MCF 10A (cell line): ENCODE measurements at regions not wholly inside any gene's neighbourhood (a gene's known extent, or its start where the extent isn't known, plus 50 kb on each side); places are given as distances from the start of the nearest gene placed in this dataset.
A peak's percentile ranks its signal among the peaks of the same experiment; 100 is the strongest.

Experiments used
- BruUV-seq: library from RNA; stranded (reverse); fragments of 400-500 nt; replicated peaks from 2 replicates; lab custom pipeline; 2021; lab: Mats Ljungman, UMichigan
- CTCF ChIA-PET: fragments of 300-600 bp; sonication (Branson Sonifier 250); formaldehyde crosslinking; extraction: SDS; loops from one replicate; lab custom pipeline; 2021; ENCODE audit warnings: antibody characterized with exemption, inconsistent platforms; lab: Yijun Ruan, JAX
- POLR2A ChIA-PET: fragments of 300-600, 350-650 bp; sonication (Branson Sonifier 250); formaldehyde crosslinking; extraction: SDS; loops from one replicate; lab custom pipeline; 2020; ENCODE audit warnings: antibody characterized with exemption, inconsistent platforms; lab: Yijun Ruan, JAX
- DNase-seq: peaks from one replicate; pipeline ENCODE4 v3.0.0-alpha.2; 2018; ENCODE audit not compliant: unreplicated experiment
- H3K27ac Mint-ChIP-seq: one replicate; pipeline ENCODE4 v1.8.0; 2022; ENCODE audit warnings: mild to moderate bottlenecking, low read depth, mixed read lengths; ENCODE audit not compliant: unreplicated experiment
- H3K27me3 Mint-ChIP-seq: one replicate; pipeline ENCODE4 v1.8.0; 2022; ENCODE audit warnings: mixed read lengths; ENCODE audit not compliant: insufficient read depth, unreplicated experiment
- H3K36me3 Mint-ChIP-seq: one replicate; pipeline ENCODE4 v1.8.0; 2022; ENCODE audit warnings: mild to moderate bottlenecking, moderate library complexity, mixed read lengths; ENCODE audit not compliant: insufficient read depth, unreplicated experiment
- H3K4me1 Mint-ChIP-seq: one replicate; pipeline ENCODE4 v1.8.0; 2022; ENCODE audit warnings: mixed read lengths; ENCODE audit not compliant: insufficient read depth, unreplicated experiment
- H3K4me3 Mint-ChIP-seq: one replicate; pipeline ENCODE4 v1.8.0; 2022; ENCODE audit warnings: mild to moderate bottlenecking, moderate library complexity, mixed read lengths; ENCODE audit not compliant: unreplicated experiment
- H3K9me3 Mint-ChIP-seq: one replicate; pipeline ENCODE4 v1.8.0; 2022; ENCODE audit warnings: mixed read lengths; ENCODE audit not compliant: unreplicated experiment
- intact Hi-C: fragments of 100-400 bp; cut with micrococcal nuclease; formaldehyde crosslinking; loops from 2 replicates; pipeline ENCODE4 v1.14.1; 2022
- TF ChIP-seq, protein P1 (sequence below): fragments of 200-600 bp; IDR thresholded peaks from one replicate; pipeline ENCODE4 v1.8.0; 2022; ENCODE audit warnings: antibody characterized with exemption, mild to moderate bottlenecking; ENCODE audit not compliant: unreplicated experiment

- no peak for DNase-seq
- POLR2A ChIA-PET, result no interaction called here
- peaks cover 8% of the 10 kb centered on the region for H3K27me3 Mint-ChIP-seq
- H3K27ac Mint-ChIP-seq, result no peak overlapping the region
- H3K9me3 Mint-ChIP-seq, result no peaks in the 10 kb centered on the region
- no peaks in the 10 kb centered on the region for H3K4me1 Mint-ChIP-seq
- BruUV-seq, result no TSS peak
- no peak overlapping the region for H3K4me3 Mint-ChIP-seq
- CTCF ChIA-PET, result interaction anchor here (0.7 to 1.8 kb wide), 4 partner anchors 10 to 1276 kb away, joined by 3 to 5 read pairs (median 4); no protein-coding TSS in a partner anchor
- intact Hi-C loops, result no loop called here
- TF ChIP-seq, protein P1, sequence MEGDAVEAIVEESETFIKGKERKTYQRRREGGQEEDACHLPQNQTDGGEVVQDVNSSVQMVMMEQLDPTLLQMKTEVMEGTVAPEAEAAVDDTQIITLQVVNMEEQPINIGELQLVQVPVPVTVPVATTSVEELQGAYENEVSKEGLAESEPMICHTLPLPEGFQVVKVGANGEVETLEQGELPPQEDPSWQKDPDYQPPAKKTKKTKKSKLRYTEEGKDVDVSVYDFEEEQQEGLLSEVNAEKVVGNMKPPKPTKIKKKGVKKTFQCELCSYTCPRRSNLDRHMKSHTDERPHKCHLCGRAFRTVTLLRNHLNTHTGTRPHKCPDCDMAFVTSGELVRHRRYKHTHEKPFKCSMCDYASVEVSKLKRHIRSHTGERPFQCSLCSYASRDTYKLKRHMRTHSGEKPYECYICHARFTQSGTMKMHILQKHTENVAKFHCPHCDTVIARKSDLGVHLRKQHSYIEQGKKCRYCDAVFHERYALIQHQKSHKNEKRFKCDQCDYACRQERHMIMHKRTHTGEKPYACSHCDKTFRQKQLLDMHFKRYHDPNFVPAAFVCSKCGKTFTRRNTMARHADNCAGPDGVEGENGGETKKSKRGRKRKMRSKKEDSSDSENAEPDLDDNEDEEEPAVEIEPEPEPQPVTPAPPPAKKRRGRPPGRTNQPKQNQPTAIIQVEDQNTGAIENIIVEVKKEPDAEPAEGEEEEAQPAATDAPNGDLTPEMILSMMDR, result no peak
- no peaks in the 10 kb centered on the region for H3K36me3 Mint-ChIP-seq
Measured at GRCh38 chr2:118176601-118177000, 88.3 kb downstream of the INSIG2 start.

DNA sequence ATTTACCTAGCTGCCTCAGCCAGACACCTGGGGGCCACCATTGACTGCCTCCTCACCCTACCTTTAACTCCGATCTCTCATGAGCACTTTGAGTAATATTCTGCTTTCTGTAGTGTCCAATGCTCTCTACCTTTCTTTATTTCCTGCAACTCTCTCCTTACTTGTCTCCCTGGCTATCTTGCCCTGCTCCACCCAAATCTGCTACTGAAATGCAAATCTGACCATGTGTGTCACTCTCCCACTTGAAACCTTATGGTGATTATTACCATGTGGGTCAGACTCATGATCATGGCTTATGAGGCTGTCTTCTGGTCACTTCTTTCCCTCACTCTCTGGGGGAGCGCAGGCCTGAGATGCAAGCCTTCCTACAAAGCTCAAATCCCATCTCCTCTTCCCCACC is 83.3 kb downstream of the INSIG2 start:
- ChIA-PET CTCF (no interaction called here), POLR2A (no interaction called here)
- intact Hi-C loops, result no loop called here
- no TSS peak for BruUV-seq
- Mint-ChIP-seq H3K27ac (no peak overlapping the region), H3K4me1 (no peaks in the 10 kb centered on the region), H3K9me3 (no peaks in the 10 kb centered on the region), H3K4me3 (no peak overlapping the region), H3K36me3 (no peaks in the 10 kb centered on the region), H3K27me3 (peaks cover 8% of the 10 kb centered on the region)
- TF ChIP-seq, protein P1, result no peak
- no peak for DNase-seq

DNA sequence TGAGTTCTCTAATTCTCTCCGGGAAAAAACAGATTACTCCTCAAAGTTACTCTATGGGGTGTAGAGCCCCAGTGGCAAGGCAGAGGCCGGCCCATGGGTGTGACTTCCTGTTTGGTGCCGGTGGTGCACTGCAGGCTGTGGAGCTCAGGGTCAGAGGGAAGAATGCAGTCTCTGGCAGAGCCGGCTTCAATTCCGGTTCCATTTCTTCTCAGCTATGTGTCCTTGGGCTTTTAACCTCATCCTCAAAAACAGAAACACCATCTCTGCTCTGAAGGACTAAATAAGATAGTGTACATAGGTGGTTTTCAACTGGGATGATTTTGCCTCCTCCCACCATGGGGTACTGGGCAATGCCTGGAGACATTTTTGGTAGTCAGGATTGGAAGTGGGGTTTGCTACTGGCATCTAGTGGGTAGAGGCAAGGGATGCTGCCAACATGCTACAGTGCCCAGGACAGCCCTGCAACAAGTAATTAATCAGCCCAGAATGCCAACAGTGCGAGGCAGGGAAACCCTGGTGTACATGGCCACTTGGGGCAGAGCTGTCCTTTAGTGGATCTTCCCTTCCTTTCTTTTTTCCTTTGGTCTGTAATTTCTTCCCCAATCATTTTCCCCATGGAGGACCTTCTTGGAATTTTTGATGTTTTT is 81.2 kb downstream of the INSIG2 start:
- intact Hi-C loops, result no loop called here
- Mint-ChIP-seq H3K9me3 (no peaks in the 10 kb centered on the region), H3K4me1 (no peaks in the 10 kb centered on the region), H3K27ac (no peak overlapping the region), H3K36me3 (no peaks in the 10 kb centered on the region), H3K4me3 (no peak overlapping the region), H3K27me3 (peaks cover under 1% of the 10 kb centered on the region)
- POLR2A ChIA-PET, result no interaction called here
- CTCF ChIA-PET, result interaction anchor here (0.6 to 0.7 kb wide), 2 partner anchors 475 to 695 kb away, joined by 3 read pairs; no protein-coding TSS in a partner anchor
- DNase-seq, result peak; percentile 16
- TF ChIP-seq, protein P1, result no peak
- BruUV-seq, result no TSS peak

DNA sequence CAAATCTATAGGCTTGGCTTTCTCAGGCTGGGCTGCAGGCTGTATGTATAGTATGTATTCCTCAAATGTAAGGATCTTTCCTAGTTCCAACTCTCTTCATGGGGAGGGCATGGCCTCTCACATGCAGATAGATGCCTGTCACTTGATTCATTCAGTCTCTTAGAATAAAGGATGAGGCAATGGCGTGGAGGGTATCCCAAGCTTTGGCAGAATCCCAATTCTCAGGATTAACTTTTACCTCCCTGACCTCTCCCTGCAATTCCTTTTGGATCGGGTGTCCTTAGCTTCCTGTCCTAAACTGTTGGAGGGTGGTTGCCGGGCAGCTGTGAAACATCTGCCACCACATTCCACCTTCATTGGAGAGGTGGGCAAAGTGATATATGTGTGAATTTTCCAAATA is 80.3 kb downstream of the INSIG2 start:
- Mint-ChIP-seq H3K4me1 (no peaks in the 10 kb centered on the region), H3K27ac (no peak overlapping the region), H3K4me3 (no peak overlapping the region), H3K9me3 (no peaks in the 10 kb centered on the region), H3K27me3 (no peaks in the 10 kb centered on the region), H3K36me3 (no peaks in the 10 kb centered on the region)
- intact Hi-C loops, result no loop called here
- no TSS peak for BruUV-seq
- peak; percentile 60 for DNase-seq
- CTCF ChIA-PET, result interaction anchor here (0.6 to 0.7 kb wide), 2 partner anchors 696 to 958 kb away, joined by 3 read pairs; no protein-coding TSS in a partner anchor
- TF ChIP-seq, protein P1, result no peak
- POLR2A ChIA-PET, result no interaction called here
